Activated B cell treated with CpG ODN at 0.5 μM for 24 hours (primary cell): ENCODE measurements at regions not wholly inside any gene's neighbourhood (a gene's known extent, or its start where the extent isn't known, plus 50 kb on each side); places are given as distances from the start of the nearest gene placed in this dataset.

Source experiments
- ATAC-seq: fragments of 200-7000 bp; cut with Tn5 transposase; one replicate; pipeline ENCODE4 v1.10.0; 2021; ENCODE audit warnings: low read depth, mild to moderate bottlenecking, moderate library complexity
- CTCF ChIA-PET: fragments of 350-600 bp; sonication (Branson Sonifier 250); formaldehyde crosslinking; loops from one replicate; lab custom pipeline; 2021; ENCODE audit warnings: antibody characterized with exemption; lab: Charles Lee
- POLR2A ChIA-PET: fragments of 350-600 bp; sonication (Branson Sonifier 250); formaldehyde crosslinking; loops from one replicate; lab custom pipeline; 2021; ENCODE audit warnings: antibody characterized with exemption; lab: Charles Lee
- DNase-seq: peaks from one replicate; pipeline ENCODE4 v3.0.0; 2022
- H3K27ac Mint-ChIP-seq: one replicate; pipeline ENCODE4 v1.8.0; 2020; ENCODE audit warnings: mixed read lengths
- H3K27me3 Mint-ChIP-seq: one replicate; pipeline ENCODE4 v1.8.0; 2021; ENCODE audit warnings: mixed read lengths
- H3K36me3 Mint-ChIP-seq: one replicate; pipeline ENCODE4 v1.8.0; 2021; ENCODE audit warnings: low read depth, mixed read lengths
- H3K4me1 Mint-ChIP-seq: one replicate; pipeline ENCODE4 v1.8.0; 2021; ENCODE audit warnings: mixed read lengths
- H3K4me3 Mint-ChIP-seq: one replicate; pipeline ENCODE4 v1.8.0; 2020; ENCODE audit warnings: mild to moderate bottlenecking, mixed read lengths
- H3K9me3 Mint-ChIP-seq: one replicate; pipeline ENCODE4 v1.8.0; 2020; ENCODE audit warnings: mixed read lengths
- intact Hi-C: fragments of 100-400 bp; cut with micrococcal nuclease; formaldehyde crosslinking; loops from one replicate; pipeline ENCODE4 v1.15.1; 2024
- TF ChIP-seq, protein P1 (sequence below): fragments of 200-600 bp; IDR thresholded peaks from one replicate; pipeline ENCODE4 v1.8.0; 2022; ENCODE audit warnings: antibody characterized with exemption, mild to moderate bottlenecking

DNA sequence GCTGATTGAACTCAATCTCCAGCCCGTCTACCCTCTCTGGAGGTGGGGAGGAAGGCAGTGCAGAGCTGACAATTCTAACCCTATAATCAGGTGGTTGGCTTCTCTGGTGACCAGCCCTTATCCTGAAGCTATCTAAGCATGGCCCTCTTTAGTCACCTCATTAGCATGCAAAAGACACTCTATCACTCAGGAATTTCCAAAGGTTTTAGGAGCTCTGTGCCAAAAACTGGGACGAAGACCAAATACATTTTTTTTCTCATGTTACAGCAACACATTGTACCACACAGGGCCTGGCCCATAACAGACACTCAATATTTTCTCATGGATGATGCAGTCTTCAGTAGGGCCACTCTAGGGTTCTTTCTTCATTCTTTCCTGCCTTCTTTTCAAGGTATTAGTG is 118.8 kb upstream of the VLDLR start:
- ChIA-PET CTCF (no interaction called here), POLR2A (no interaction called here)
- Mint-ChIP-seq H3K9me3 (no peaks in the 10 kb centered on the region), H3K27ac (no peak overlapping the region), H3K4me1 (no peaks in the 10 kb centered on the region), H3K36me3 (no peaks in the 10 kb centered on the region), H3K27me3 (peaks cover 3% of the 10 kb centered on the region), H3K4me3 (no peak overlapping the region)
- intact Hi-C loops = no loop called here
- TF ChIP-seq, protein P1, sequence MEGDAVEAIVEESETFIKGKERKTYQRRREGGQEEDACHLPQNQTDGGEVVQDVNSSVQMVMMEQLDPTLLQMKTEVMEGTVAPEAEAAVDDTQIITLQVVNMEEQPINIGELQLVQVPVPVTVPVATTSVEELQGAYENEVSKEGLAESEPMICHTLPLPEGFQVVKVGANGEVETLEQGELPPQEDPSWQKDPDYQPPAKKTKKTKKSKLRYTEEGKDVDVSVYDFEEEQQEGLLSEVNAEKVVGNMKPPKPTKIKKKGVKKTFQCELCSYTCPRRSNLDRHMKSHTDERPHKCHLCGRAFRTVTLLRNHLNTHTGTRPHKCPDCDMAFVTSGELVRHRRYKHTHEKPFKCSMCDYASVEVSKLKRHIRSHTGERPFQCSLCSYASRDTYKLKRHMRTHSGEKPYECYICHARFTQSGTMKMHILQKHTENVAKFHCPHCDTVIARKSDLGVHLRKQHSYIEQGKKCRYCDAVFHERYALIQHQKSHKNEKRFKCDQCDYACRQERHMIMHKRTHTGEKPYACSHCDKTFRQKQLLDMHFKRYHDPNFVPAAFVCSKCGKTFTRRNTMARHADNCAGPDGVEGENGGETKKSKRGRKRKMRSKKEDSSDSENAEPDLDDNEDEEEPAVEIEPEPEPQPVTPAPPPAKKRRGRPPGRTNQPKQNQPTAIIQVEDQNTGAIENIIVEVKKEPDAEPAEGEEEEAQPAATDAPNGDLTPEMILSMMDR = no peak
- ATAC-seq (no peak), DNase-seq (no peak)

DNA sequence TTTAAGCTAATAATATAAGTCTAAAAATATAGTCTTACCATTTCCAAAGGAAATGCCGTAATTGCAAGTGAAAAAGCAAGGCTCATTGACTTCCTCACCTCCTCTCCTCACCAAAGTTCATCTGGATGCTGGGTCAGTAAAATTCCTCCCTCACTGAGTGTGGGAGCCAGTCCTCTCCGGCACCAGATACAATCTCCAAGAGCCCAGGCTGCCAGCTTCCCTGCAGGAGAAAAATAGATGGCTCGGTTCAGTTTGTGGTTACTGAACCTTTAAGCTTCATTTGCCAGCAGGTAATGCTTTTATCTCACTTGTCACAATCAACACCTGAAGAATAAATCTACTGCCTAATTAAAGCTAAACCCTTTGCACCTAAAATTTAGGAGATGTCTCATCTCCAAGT is 115.3 kb upstream of the VLDLR start:
- ChIA-PET CTCF (no interaction called here), POLR2A (no interaction called here)
- H3K36me3 Mint-ChIP-seq = no peaks in the 10 kb centered on the region
- ATAC-seq (no peak), DNase-seq (no peak)
- no peaks in the 10 kb centered on the region for H3K9me3 Mint-ChIP-seq
- TF ChIP-seq, protein P1 = no peak
- no peaks in the 10 kb centered on the region for H3K27me3 Mint-ChIP-seq
- H3K27ac Mint-ChIP-seq = no peak overlapping the region
- no peaks in the 10 kb centered on the region for H3K4me1 Mint-ChIP-seq
- intact Hi-C loops = no loop called here
- H3K4me3 Mint-ChIP-seq = no peak overlapping the region

DNA sequence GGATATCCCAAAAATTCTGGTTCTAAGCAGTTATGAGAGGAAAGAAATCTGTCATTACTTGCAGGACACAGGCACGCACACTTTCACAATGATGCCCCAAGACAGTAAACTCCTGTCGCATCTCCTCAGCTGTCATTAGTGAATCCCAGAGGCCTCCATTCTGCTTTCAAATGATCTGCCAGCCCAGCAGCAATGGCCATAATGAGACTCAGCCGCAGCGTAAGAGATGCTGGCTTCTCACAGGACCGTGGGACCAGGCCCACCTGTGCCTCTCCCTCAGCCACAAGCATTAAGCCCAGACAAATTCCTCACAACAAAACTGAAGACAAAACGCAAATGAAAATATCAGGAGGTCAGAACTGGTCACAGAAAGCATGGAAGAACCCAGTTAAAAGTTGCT is 98.0 kb upstream of the VLDLR start:
- H3K36me3 Mint-ChIP-seq = no peaks in the 10 kb centered on the region
- no peak for ATAC-seq
- no peak overlapping the region for H3K27ac Mint-ChIP-seq

DNA sequence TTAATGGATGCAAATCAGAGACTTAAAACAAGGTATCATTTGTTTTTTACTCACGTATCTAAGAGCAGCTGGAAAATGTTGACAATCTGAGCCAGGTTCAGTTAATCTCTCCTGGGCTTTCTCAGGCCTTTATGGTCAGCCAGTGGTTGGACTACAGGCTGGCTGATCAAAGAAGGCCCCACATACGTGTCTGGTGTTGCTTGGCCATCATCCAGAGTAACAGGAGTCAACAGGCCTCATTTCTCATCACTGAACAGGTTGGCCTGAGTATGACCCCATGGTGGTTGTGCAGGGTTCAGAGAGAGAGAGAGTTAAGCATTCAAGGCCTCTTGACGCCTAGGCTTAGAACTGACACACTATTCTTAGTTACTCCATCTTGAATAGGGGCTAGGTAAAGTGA is 97.0 kb upstream of the VLDLR start:
- TF ChIP-seq, protein P1 = no peak
- Mint-ChIP-seq H3K4me3 (no peak overlapping the region), H3K27ac (no peak overlapping the region), H3K4me1 (no peaks in the 10 kb centered on the region), H3K9me3 (peaks cover 7% of the 10 kb centered on the region), H3K27me3 (no peaks in the 10 kb centered on the region), H3K36me3 (no peaks in the 10 kb centered on the region)
- intact Hi-C loops = no loop called here
- DNase-seq = no peak
- ChIA-PET CTCF (no interaction called here), POLR2A (no interaction called here)
- ATAC-seq = no peak

More for the DNA sequence above, 98.0 kb upstream of the VLDLR start:
- intact Hi-C loops = no loop called here
- Mint-ChIP-seq H3K4me1 (no peaks in the 10 kb centered on the region), H3K9me3 (peaks cover 13% of the 10 kb centered on the region), H3K4me3 (no peak overlapping the region), H3K27me3 (no peaks in the 10 kb centered on the region)
- ChIA-PET POLR2A (no interaction called here), CTCF (no interaction called here)
- TF ChIP-seq, protein P1 = no peak
- DNase-seq = no peak

DNA sequence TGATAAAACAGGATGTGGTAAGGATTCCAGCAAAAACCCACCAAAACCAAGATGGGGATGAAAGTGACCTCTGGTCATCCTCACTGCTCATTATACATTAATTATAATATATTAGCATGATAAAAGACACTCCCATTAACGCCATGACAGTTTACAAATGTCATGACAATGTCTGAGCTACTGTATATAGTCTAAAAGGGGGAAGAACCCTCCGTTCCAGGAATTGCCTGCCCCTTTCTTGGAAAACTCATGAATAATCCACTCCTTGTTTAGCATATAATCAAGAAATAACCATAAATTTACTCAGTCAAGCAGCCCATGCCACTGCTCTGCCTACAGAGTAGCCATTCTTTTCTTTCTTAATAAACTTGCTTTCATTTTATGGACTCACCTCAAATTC is 96.4 kb upstream of the VLDLR start:
- ChIA-PET CTCF (no interaction called here), POLR2A (no interaction called here)
- intact Hi-C loops = no loop called here
- Mint-ChIP-seq H3K4me1 (no peaks in the 10 kb centered on the region), H3K27ac (no peak overlapping the region), H3K4me3 (no peak overlapping the region), H3K27me3 (no peaks in the 10 kb centered on the region), H3K36me3 (no peaks in the 10 kb centered on the region), H3K9me3 (peaks cover 2% of the 10 kb centered on the region)
- TF ChIP-seq, protein P1 = no peak
- ATAC-seq = no peak
- DNase-seq = no peak
